ENCODE measurements at regions not wholly inside any gene's neighbourhood (a gene's known extent, or its start where the extent isn't known, plus 50 kb on each side); places are given as distances from the start of the nearest gene placed in this dataset.

GRCh38 chr9:82597241-82598203, 465.4 kb downstream of the RASEF start:
- Histone ChIP-seq H3K9ac (ENCODE audit: insufficient read depth in 1 of 2, low read depth in 2 of 2, low read length in 2 of 2) (no peak overlapping the region), H3K36me3 (ENCODE audit: control insufficient read depth, insufficient read depth, low read length) (no peaks in the 10 kb centered on the region), H3K9me1 (ENCODE audit: control insufficient read depth, insufficient read depth, low read length) (no peaks in the 10 kb centered on the region), H3K79me2 (ENCODE audit: control insufficient read depth, insufficient read depth, low read length) (no peaks in the 10 kb centered on the region), H3K4me3 (no peak overlapping the region), H3K27ac (ENCODE audit: extremely low read depth, low read depth, low read length) (no peak overlapping the region), H4K20me1 (replicated peaks; ENCODE audit: control insufficient read depth, insufficient read depth, low read length) (no peaks in the 10 kb centered on the region), H3K27me3 (ENCODE audit: control insufficient read depth in 2 of 2, insufficient read depth in 2 of 2, low read length in 2 of 2) (no peaks in the 10 kb centered on the region), H3K4me1 (replicated peaks in 1 of 2; ENCODE audit: control insufficient read depth in 2 of 2, insufficient read depth in 2 of 2, low read length in 2 of 2) (no peaks in the 10 kb centered on the region), H3K9me3 (replicated peaks; ENCODE audit: control insufficient read depth, insufficient read depth, low read depth, low read length) (no peaks in the 10 kb centered on the region), H3K4me2 (ENCODE audit: insufficient read depth, low read length) (no peak overlapping the region), H2AFZ (ENCODE audit: low read depth, low read length) (no peak overlapping the region)
- no peak for FAIRE-seq
- no peak for TF ChIP-seq ZNF586 (CRISPR knock-in tag; conservative IDR thresholded peaks at IDR 0.05)
- no peak for TF ChIP-seq NONO (IDR thresholded peaks at IDR 0.05; ENCODE audit: low read depth in 2 of 2, low read length in 1 of 2)
- no peak for TF ChIP-seq PRMT5 (CRISPR knock-in tag; IDR thresholded peaks at IDR 0.05)
- TF ChIP-seq DMBX1 (CRISPR knock-in tag; IDR thresholded peaks at IDR 0.05; ENCODE audit: borderline replicate concordance): no peak
- no peak for TF ChIP-seq NCOR1 (IDR thresholded peaks at IDR 0.05)
- no peak for TF ChIP-seq ZNF589 (CRISPR knock-in tag; IDR thresholded peaks at IDR 0.05; ENCODE audit: low read depth)
- TF ChIP-seq MIER1 (IDR thresholded peaks at IDR 0.05; ENCODE audit: low read depth): no peak
- TF ChIP-seq ILF3 (IDR thresholded peaks at IDR 0.05; ENCODE audit: borderline replicate concordance): no peak
- TF ChIP-seq, protein P1, sequence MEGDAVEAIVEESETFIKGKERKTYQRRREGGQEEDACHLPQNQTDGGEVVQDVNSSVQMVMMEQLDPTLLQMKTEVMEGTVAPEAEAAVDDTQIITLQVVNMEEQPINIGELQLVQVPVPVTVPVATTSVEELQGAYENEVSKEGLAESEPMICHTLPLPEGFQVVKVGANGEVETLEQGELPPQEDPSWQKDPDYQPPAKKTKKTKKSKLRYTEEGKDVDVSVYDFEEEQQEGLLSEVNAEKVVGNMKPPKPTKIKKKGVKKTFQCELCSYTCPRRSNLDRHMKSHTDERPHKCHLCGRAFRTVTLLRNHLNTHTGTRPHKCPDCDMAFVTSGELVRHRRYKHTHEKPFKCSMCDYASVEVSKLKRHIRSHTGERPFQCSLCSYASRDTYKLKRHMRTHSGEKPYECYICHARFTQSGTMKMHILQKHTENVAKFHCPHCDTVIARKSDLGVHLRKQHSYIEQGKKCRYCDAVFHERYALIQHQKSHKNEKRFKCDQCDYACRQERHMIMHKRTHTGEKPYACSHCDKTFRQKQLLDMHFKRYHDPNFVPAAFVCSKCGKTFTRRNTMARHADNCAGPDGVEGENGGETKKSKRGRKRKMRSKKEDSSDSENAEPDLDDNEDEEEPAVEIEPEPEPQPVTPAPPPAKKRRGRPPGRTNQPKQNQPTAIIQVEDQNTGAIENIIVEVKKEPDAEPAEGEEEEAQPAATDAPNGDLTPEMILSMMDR (IDR thresholded peaks at IDR 0.05 in 2 of 3, conservative IDR thresholded peaks at IDR 0.05 in 1 of 3; ENCODE audit: insufficient read depth in 2 of 3, low read depth in 1 of 3, low read length in 3 of 3): no peak
- no peak for TF ChIP-seq GTF2F1 (IDR thresholded peaks at IDR 0.05; ENCODE audit: low read depth, low read length)
- TF ChIP-seq XRCC4 (IDR thresholded peaks at IDR 0.05; ENCODE audit: extremely low read depth, insufficient read depth, insufficient read length): no peak
- no peak for TF ChIP-seq HMGXB4 (CRISPR knock-in tag; IDR thresholded peaks at IDR 0.05)
- TF ChIP-seq ELF1 (tag; IDR thresholded peaks at IDR 0.05): no peak
- TF ChIP-seq KLF16 (IDR thresholded peaks at IDR 0.05): no peak
- no peak for TF ChIP-seq ZBTB43 (CRISPR knock-in tag; IDR thresholded peaks at IDR 0.05)
- CTCF ChIA-PET (ENCODE audit: low intra/inter-chr PET ratio): no interaction called here
- in situ Hi-C loops (cut with MboI) (no loop called here), intact Hi-C loops (cut with micrococcal nuclease) (no loop called here)
- DNase-seq (ENCODE audit: extremely low read depth in 1 of 4, low spot score in 3 of 4): no peak
- POLR2A ChIA-PET: no interaction called here
- 2% methylated on average over 10 of the region's 12 CpGs for WGBS (ENCODE audit: insufficient coverage, low coverage, missing lambda C conversion rate)
- BruUV-seq (replicated peaks): no TSS peak
- no peak for ATAC-seq

All from K562 (cell line).